Stomach (tissue), 8 donors: ENCODE measurements at regions not wholly inside any gene's neighbourhood (a gene's known extent, or its start where the extent isn't known, plus 50 kb on each side); places are given as distances from the start of the nearest gene placed in this dataset.
A peak's percentile ranks its signal among the peaks of the same experiment; 100 is the strongest.

Experiments used
- DNase-seq, 2 donors: peaks; one replicate each; pipeline versions ENCODE4 v3.0.0 to v3.0.0-alpha.2; 2013 to 2019
- H3K27ac ChIP-seq, 5 donors: fragments of 200-600 bp in 4 of 5; sonication (generic) in 4 of 5; one replicate each; pipeline ENCODE4 v1.5.1; 2013 to 2019; ENCODE audit warnings: mild to moderate bottlenecking in 1 of 5, moderate library complexity in 1 of 5
- H3K27me3 ChIP-seq, 3 donors: fragments of 200-600 bp; sonication (generic); one replicate each; pipeline ENCODE4 v1.5.1; 2017 to 2019; ENCODE audit warnings: mixed run types in 1 of 3
- H3K36me3 ChIP-seq, 4 donors: fragments of 200-600 bp; sonication (generic); 1 replicate in 3 of 4; 2 replicates in 1 of 4; pipeline ENCODE4 v1.5.1; 2016 to 2019
- H3K4me1 ChIP-seq, 4 donors: fragments of 200-600 bp; sonication (generic); one replicate each; pipeline ENCODE4 v1.5.1; 2016 to 2019
- H3K4me3 ChIP-seq, 4 donors: fragments of 200-600 bp; sonication (generic) in 3 of 4; one replicate each; pipeline ENCODE4 v1.5.1; 2016 to 2019; ENCODE audit warnings: mild to moderate bottlenecking in 1 of 4
- H3K9me3 ChIP-seq, 4 donors: fragments of 200-600 bp; sonication (generic); one replicate each; pipeline ENCODE4 v1.5.1; 2016 to 2019
- CTCF ChIP-seq, 7 experiments: fragments of 450-650 bp in 4 of 7; fragments of 200-600 bp in 3 of 7; sonication (generic) in 3 of 7; IDR thresholded peaks; one replicate each; pipeline ENCODE4 v1.5.1; 2016 to 2019; ENCODE audit warnings: antibody characterized with exemption in 7 of 7, control low read depth in 2 of 7, mild to moderate bottlenecking in 1 of 7
- EP300 ChIP-seq: sonication (generic); formaldehyde crosslinking; IDR thresholded peaks from one replicate; pipeline ENCODE4 v1.6.1; 2017; ENCODE audit warnings: antibody characterized with exemption
- POLR2A ChIP-seq, 4 donors: fragments of 450-650 bp; IDR thresholded peaks; one replicate each; pipeline ENCODE4 v1.6.1; 2016; ENCODE audit warnings: antibody characterized with exemption in 4 of 4, control low read depth in 2 of 4, mild to moderate bottlenecking in 1 of 4, moderate library complexity in 1 of 4
- POLR2AphosphoS5 ChIP-seq, 3 donors: sonication (generic); formaldehyde crosslinking; IDR thresholded peaks; one replicate each; pipeline ENCODE4 v1.6.1; 2016; ENCODE audit warnings: antibody characterized with exemption in 3 of 3
- WGBS, 5 donors: extraction: QIAGEN DNeasy Blood & Tissue Kit in 3 of 5; methylation state at CpG; one replicate each; pipeline versions ENCODE4 v1.1.5 to v1.1.7; 2013 to 2018; 5-methylcytosine and 5-hydroxymethylcytosine counted together
- intact Hi-C: fragments of 100-400 bp; cut with DNase I; formaldehyde crosslinking; loops from one replicate; pipeline ENCODE4 v1.15.1; 2023; ENCODE audit warnings: low total_unique reads
- donor health status: healthy with polysubstance abuse.
- donor health status: Bipolar disorder and iron deficiency.
- donor health status: healthy.

- H3K36me3 ChIP-seq = no peaks in the 10 kb centered on the region
- no peak overlapping the region for H3K27ac ChIP-seq
- DNase-seq = no peak
- intact Hi-C loops = no loop called here
- 68 to 82% (median 75%) methylated on average over 8 of the region's 8 CpGs for WGBS, 5 donors
- TF ChIP-seq CTCF (IDR thresholded peaks at IDR 0.05) (no peak), EP300 (no peak)
- no peak overlapping the region for H3K4me3 ChIP-seq
- H3K4me1 ChIP-seq = peaks cover 32 to 49% (median 45%) of the 10 kb centered on the region in 4 donors
- no peaks in the 10 kb centered on the region for H3K9me3 ChIP-seq
- no peaks in the 10 kb centered on the region for H3K27me3 ChIP-seq
Measured at GRCh38 chr2:64400733-64401528, 53.0 kb upstream of the LGALSL start.

GRCh38 chr2:64401529-64401880 lies 52.5 kb upstream of the LGALSL start:
- Histone ChIP-seq H3K36me3 (no peaks in the 10 kb centered on the region), H3K4me1 (peaks cover 36 to 53% (median 51%) of the 10 kb centered on the region in 4 donors), H3K9me3 (no peaks in the 10 kb centered on the region), H3K27ac (no peak overlapping the region), H3K27me3 (no peaks in the 10 kb centered on the region), H3K4me3 (no peak overlapping the region)
- DNase-seq = peak in 1 of 2 donors; percentile 41
- intact Hi-C loops = no loop called here
- WGBS, 5 donors = 28 to 56% (median 41%) methylated on average over 4 of the region's 4 CpGs
- TF ChIP-seq POLR2A (IDR thresholded peaks at IDR 0.05) = no peak
- TF ChIP-seq POLR2AphosphoS5 (IDR thresholded peaks at IDR 0.05) = no peak
- no peak for TF ChIP-seq EP300
- no peak for TF ChIP-seq CTCF (IDR thresholded peaks at IDR 0.05)

- intact Hi-C loops = no loop called here
- Histone ChIP-seq H3K27me3 (no peaks in the 10 kb centered on the region), H3K4me1 (peaks cover 36 to 56% (median 54%) of the 10 kb centered on the region in 4 donors), H3K27ac (peak overlapping the region in 4 of 5 donors; percentile 75 to 86 (median 80)), H3K4me3 (no peak overlapping the region), H3K36me3 (no peaks in the 10 kb centered on the region), H3K9me3 (no peaks in the 10 kb centered on the region)
- DNase-seq = peak in 1 of 2 donors; percentile 43
- 36 to 66% (median 47%) methylated on average over 1 of the region's 1 CpG for WGBS, 5 donors
- no peak for TF ChIP-seq EP300
- TF ChIP-seq POLR2AphosphoS5 (IDR thresholded peaks at IDR 0.05) = no peak
- TF ChIP-seq CTCF (IDR thresholded peaks at IDR 0.05) = no peak
- TF ChIP-seq POLR2A (IDR thresholded peaks at IDR 0.05) = no peak
Measured at GRCh38 chr2:64402876-64403275, 51.1 kb upstream of the LGALSL start.

GRCh38 chr2:64403426-64403825 lies 50.5 kb upstream of the LGALSL start:
- DNase-seq = no peak
- WGBS, 5 donors = 77 to 85% (median 81%) methylated on average over 8 of the region's 8 CpGs

More at GRCh38 chr2:64403426-64403825, 50.5 kb upstream of the LGALSL start:
- no peaks in the 10 kb centered on the region for H3K9me3 ChIP-seq
- no peaks in the 10 kb centered on the region for H3K36me3 ChIP-seq
- intact Hi-C loops = no loop called here
- TF ChIP-seq EP300 (no peak), POLR2A (IDR thresholded peaks at IDR 0.05) (no peak), POLR2AphosphoS5 (IDR thresholded peaks at IDR 0.05) (no peak), CTCF (IDR thresholded peaks at IDR 0.05) (no peak)
- no peak overlapping the region for H3K4me3 ChIP-seq
- H3K27me3 ChIP-seq = no peaks in the 10 kb centered on the region
- peak overlapping the region; percentile 35 to 86 (median 78) for H3K27ac ChIP-seq
- peaks cover 36 to 56% (median 54%) of the 10 kb centered on the region in 4 donors for H3K4me1 ChIP-seq
